Skin of body (tissue), 1 donor: ENCODE measurements at regions not wholly inside any gene's neighbourhood (a gene's known extent, or its start where the extent isn't known, plus 50 kb on each side); places are given as distances from the start of the nearest gene placed in this dataset.
"Not testable (repeated sequence)": the region's sequence is repeated elsewhere in the genome, so short reads cannot be mapped to it uniquely, and the experiment has no call there.

Experiments
- DNase-seq: peaks from one replicate; lab custom pipeline; 2025; lab: John Stamatoyannopoulos, UW

DNA sequence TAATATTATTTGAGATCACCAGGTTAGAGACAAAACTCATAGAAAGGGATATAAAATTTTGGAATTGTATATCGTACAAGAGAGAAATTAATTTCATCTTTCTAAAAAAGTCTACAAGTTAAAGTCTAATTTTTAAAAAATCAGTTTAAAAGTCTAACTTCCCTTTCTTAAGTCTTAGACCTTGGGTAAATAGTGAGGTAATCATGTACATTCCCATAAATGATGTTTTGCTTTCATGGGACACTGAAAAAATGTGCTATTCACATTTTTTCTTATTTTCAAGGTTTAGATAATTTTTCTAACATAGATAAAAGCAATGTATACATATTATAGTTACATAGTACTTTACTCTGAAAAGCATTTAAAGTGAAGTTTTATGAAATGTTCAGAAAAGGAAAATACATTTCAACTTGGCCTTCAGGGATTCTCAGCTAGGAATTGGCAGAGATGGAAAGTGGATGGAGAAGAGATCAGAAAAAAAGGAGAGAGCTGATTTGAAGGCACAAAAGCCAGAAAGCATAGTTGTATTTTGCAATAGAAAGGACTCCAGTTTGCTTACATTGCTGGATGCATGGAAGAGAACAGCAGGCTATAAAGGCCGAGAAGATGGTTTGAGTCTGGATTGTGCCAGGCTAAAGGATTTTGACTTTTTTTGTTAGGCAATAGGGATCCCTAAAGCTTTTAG, 194.0 kb downstream of the CASP12 start:
- peak; percentile 2 for DNase-seq

DNA sequence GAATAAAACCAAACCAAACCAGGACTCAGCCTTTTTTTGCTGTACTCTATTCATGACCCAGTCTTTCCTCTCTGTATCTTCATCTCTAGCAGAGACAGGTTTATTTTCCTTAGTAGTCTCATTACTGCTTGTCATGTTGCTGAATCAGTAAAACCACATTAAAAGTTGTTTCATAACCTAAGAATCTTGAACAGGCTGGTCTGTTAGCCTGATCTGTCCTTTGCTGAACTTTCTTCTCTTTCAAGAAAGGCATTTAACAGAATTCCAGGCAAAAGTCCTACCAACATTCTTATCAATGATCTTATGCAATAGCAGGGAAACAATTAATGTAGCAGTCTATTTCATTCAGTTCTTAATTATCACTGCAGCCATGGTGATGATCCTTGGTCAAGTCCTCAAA, 197.7 kb downstream of the CASP12 start:
- DNase-seq = no peak

DNA sequence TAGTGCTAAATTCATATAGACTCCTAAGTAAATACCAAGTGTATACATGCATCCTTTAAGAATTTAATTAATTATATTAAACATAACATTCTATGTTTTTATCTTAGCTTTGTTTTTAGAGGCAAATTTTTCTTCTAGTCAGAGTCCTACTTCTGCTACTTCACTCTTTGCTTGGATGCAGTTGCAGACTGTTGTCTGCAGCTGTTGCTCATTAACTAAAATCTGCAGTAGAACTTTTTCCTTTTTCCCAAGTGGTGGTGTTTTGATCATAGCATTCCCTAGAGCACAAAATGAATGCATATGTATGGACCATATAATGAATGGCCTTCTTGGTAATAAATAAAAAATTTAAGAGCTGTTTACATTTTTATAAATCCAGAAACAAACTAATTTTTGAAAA, 198.3 kb downstream of the CASP12 start:
- DNase-seq = peak; percentile 8

DNA sequence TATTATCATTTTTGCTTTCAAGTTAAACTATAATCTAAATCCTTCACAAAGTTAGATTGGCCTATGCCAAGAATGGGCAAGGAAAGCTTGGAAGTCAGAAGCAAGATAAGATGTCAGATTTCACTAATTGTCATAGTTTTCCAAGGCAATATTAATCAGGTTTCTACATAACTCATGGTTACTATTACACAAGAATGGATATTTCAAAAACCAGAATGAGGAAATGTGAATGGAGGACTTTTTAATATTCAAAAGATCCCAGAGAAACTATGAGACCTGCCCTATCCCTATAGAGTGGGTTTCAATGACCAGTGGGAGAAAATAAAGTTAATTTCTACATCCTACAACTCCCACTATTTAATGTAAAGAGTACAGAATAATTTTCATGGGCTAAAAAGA, 203.2 kb downstream of the CASP12 start:
- DNase-seq = no peak

DNA sequence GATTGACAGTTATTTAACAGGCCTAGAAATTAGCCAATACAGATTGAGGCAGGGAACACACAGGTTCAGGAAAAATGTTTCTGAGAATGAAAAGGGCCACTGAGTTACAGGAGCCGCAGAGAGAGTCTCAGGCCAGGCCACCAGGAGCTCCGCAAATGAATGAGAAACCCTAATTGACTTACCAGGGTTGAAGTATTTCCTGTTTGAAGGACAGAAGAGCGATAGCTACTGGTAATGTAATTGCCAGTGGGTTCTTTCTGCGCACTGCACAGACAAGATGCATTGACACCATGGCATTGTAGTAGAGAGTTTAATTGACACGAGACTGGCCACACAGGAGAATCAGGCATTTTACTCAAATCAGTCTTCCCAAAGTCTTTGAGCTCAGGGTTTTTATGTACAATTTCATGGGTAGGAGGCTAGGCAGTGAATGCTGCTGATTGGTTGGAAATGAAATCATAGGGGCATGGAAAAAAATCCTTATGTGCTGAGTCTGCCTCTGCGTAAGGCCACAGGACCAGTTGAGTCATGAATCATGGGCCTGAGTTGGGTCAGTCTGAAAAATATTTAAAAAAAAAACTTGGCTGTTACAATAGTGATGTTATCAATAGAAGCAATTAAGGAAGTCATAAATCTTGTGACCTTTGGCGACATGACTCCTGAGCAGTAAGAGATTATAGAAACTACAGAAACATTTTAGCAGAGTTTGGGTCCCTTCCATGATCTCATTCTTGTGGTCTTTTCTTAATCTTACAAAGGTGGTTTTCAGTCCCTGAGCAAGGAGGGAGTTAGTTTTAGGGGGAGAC, 203.8 kb downstream of the CASP12 start:
- no peak for DNase-seq

DNA sequence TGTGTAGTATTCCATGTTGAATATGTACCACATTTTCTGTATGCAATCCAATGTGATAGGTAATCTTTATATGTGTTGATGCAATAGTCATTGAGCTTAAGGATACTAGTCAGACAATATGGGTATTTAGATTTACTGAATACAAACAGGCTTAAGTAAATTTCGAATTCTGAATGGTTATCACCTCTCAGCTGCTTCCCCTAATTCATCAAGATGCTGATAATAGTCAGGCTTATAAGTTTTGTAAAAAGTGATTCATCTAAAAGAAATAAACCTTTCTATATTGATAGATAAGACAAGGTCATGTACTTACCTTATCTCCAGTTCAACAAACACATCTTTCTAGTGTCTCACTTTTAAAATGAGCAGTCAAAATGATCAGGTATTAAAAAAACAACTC, 205.5 kb downstream of the CASP12 start:
- no peak for DNase-seq

DNA sequence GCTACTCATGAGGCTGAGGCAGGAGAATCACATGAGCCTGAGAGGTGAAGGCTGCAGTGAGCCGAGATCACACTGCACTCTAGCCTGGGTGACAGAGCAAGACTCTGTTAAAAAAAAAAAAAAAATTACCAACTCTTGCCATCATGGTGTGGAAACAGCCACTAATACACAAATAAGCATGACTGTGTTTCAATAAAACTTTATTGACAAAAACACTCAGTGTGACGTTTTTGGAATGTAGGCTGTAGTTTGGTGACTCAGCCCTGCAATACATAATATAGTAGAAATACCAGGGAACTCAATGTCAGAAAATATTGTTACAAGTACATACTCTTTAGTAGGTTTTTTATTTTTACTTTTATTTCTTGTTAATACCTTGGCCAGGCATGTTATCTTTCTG, 207.1 kb downstream of the CASP12 start:
- DNase-seq = no peak

DNA sequence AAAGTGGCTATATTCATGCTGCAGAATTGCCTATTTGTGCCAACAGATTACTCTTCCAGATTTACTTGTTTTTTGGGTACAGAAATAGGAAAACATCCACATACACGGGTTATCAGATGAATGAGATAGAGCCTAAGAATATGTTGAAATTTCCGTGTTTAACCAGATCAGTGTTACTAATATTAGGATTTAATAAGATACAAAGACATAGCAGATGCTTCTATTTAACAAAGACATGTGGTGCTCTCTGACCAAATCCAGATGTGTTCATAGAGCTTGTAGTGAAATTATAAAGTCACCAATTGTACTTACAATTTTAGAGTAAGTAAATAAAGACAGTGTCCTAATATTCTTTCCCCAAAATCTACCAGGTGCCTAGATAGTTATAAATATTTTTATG, 208.0 kb downstream of the CASP12 start:
- peak; percentile 87 for DNase-seq

DNA sequence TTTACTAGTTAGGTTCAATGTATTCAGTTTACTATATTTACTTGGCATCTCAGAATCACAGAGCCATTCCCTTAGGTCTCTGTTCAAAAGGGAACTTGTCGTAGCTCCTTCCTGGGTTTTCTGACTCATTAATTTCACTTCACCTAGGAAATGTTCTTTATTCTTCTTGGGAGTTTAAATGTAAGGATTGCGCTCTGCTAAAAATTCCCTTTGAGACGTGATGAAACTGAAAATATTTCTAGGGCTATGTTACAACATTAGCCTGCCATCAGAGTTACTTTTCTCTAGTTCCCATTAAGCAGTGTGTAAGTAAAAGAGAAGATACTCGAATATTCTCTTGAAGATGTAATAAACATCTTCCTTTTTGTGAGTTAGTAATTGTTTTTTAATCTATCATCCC, 209.5 kb downstream of the CASP12 start:
- no peak for DNase-seq

DNA sequence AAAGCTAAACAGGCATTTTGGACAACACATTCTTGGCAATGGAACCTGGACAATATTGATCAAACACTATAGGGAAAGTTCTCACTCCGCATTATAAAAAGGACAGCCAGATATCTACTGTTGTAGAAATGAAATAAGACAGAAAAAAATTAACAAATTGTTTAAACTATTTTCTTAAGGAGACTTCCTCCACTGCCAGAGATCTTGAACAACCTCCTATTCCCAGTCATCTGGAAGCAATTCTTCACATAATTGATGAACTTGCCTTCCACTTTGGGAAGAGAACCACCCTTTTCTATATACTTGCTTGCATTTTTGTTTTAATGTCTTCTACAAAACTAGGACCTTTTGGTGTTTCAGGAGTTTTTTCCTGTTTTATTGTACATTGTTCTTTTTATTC, 216.1 kb downstream of the CASP12 start:
- DNase-seq = peak; percentile 7

DNA sequence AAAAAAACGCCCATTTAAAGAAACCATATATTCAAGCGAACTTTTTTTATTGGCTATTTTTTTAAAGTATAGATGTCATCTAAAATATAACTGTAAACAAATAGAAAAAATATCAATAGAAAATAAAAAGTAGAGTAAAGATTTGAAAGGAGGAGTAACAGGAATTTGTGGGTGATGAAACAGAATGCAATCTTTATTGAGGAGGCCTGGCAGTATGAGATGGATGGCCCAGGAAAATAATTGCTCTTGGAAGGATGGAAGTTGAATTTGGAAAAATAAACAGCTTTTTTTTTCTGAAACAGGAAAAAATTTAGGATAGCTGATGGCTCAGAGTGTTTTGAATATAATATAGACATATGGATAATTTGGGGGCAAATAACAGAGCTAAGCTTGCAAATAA, 219.0 kb downstream of the CASP12 start:
- DNase-seq = no peak

DNA sequence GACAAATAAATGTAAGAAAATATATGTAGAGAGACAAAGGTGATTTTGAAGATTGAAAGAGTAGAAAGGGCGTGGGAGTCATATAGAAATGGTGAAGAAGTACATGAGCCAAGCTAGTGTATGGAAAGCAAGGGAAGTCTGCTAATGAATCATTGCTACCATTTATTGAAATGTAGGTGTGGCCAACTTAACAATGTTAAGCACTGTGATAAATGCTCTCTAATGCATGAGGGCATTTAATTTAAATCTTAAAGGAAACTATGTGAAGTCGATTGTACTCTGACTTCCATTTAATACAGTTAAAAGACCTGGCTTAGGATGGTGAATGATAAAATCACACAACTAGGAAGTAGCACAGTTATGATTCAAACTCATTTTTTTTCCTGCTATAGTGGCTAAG, 219.9 kb downstream of the CASP12 start:
- DNase-seq = no peak

DNA sequence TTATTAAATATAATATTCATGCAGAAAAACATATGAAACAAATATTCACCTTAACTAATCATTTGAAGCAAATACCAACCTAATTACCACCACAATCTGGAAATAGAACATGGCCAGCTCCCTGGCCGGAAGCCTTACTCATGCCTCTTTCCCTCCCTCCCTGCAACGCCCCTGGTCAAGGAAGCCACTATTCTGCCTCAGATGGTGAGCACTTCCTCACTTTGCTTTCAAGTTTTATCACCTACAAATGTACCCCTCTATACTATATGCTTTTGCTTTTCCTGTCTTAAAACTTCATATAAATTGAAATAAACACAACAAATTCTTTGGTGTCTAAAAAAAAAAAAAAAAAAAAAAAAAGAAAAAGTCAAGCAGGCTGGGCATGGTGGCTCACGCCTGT, 221.2 kb downstream of the CASP12 start:
- DNase-seq = not testable (repeated sequence)

DNA sequence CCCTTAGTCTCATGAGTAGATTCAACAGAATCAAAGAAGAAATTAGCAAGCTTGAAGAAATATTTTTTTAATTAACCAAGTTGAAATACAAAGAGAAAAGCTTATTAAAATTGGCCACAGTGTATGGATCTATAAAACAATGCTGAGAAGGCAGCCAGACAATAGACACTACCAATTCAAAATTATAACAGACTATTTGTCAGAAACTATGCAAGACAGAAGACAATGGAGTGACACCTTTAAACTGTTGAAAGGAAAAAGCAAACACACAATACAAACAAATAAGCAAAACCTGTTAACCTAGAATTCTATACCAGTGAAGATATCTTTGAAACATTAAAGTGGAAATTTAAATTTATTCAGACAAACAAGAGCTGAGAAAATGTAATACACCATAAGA, 225.4 kb downstream of the CASP12 start:
- no peak for DNase-seq

DNA sequence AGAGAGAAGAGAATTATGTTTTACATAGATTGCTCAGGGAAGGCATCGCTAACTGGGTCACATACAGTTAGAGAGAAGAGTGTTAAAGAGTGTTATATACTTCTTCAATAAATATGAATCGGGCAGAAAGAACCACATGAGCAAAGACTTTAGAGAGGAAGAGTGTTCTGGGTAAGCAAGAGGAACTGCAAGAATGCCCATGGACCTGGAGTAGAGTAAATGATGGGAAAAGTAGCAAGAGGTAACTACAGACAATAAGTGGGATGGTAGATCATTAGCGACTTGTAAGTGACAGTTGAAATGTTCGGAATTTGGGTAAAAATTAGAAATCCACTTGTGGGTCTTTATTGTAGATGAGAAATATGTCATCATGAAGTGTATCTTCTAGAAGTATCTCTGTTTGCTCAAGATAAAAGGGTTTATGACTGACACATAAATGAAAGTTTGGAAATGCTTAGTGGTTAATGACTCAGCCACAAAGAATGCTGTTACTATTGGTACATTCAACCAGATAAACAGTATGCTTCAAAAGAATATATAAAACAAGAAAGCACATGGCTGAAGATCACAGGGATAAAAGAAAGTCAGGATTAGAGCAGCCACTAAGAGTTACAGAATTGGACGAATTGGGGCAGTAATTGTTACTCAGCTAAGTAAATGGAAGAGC, 229.3 kb downstream of the CASP12 start:
- no peak for DNase-seq

DNA sequence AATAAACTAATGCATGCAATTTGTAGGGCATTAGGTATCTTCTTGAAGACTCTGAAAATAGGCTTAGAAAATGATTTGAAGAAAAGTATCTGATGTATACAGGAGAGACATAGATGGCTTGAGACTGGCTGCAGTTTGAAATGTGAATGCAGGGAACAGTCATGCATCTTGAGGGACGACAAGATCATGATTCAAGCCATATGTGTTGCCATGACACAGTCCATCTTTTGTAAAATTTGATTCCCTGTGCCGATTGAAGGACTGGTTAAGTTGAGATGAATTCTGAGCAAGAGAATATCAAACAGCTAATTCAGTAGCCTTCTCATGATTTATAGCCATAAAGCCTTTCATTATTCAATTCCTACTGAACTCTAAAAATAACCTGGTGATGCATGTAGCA, 231.6 kb downstream of the CASP12 start:
- no peak for DNase-seq

DNA sequence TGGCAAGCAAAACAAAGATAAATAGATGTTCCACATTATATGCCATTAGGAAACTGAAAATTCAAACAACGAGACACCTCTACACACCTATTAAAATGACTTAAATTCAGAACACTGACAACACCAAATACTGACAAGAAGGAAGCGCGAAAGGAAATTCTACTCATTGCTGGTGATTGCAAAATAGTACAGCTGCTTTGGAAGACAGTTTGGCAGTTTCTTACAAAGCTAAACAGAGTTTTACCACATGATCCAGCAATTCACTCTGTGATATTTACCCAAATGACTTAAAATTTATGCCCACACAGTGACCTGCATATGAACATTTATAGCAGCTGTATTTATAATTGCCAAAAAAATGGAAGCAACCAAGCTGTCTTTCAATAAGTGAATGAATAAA, 232.6 kb downstream of the CASP12 start:
- peak; percentile 25 for DNase-seq

DNA sequence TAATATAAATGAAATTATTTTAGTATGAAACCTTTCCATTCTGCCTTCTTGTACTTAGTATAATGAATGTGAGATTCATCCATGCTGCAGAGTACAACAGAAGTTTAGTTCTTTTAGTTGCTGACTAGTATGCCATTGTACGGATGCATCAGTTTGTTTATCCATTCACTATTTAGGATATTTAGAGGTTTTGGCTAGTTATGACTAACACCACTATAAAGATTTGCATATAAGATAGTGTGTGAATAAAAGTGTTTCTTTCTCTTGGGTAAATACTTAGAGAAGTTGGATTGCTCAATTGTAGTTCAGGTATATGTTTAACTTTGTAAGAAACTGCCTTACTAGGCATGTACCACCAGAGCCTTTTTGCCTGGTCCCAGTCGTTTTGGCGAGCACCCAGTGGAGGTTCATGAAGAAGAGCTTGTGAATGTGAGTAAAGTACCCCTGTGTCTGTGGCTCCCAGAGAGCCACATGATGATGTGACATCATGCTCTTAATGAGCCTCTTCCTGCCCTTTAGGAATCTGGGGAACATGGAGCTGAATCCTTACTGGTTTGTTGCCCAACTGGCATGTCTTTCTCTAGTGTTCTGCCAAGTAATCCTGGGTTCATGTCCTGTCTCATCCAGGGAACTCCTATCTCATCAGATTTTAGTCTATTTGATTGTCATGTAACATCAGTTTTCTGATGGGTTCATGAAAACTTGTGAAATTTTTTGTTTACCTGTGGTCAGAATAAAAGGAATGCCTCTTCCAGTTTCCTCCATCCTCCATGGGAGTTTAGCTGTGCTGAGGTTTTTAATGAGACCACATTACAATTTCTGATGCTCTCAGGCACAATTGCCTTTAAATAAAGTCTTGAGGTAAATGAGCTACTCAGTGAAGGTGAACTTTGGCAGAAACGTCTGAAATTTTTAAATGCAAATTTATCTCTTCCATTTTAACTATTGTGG, 234.8 kb downstream of the CASP12 start:
- no peak for DNase-seq

DNA sequence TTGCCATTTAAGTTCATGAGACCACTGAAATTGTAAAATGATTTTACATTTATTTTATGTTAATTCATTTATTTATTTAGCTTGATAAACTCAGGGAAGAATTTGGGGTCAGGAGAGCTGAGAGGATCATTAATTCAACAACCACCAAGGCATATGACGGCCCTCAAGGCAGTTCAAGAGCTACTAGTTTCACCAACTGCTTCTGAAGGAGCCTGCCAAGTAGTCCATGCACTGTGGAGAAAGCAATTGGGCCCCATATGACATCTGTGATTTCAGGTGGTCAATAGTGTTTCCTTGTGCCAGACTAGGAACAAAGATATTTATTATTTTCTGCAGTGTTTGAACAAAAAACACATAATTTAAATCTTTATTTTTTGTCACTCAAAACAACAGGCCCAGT, 236.4 kb downstream of the CASP12 start:
- DNase-seq = no peak

DNA sequence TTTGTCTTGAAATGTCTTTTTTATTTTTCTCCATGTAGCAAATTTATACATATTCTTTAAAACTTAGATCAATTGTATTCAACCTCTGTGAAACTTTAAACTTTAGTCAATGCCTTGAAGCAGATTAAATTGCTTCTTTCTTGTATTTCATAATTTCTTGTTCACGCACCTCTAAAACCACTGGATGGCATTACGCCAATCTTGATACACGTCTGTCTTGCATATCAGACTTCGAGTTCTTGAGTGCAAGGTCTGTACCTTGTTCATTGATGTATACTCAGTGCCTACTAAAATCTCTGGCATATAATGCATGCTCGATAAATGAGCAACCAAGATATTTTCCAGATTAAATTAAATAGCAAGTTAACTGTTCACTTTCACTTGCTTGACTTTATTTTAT, 236.8 kb downstream of the CASP12 start:
- DNase-seq = no peak

DNA sequence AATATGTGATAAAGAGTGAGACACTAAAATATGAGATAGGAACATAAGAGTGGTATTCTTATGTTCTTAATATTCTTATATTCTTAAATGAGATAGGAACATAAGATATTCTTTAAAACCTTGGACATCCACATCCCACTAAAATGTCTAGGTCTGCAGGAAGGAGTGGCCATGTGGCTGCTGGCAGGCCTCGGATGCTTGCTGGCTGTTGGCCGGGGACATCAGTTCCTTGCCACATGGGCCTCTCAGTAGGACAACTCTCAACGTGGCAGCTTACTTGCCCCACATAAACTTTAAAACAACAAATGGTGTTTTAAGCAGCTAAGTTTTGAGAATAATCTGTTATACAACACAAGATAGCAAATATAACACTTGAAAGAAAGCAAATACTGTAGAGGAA, 240.1 kb downstream of the CASP12 start:
- no peak for DNase-seq

DNA sequence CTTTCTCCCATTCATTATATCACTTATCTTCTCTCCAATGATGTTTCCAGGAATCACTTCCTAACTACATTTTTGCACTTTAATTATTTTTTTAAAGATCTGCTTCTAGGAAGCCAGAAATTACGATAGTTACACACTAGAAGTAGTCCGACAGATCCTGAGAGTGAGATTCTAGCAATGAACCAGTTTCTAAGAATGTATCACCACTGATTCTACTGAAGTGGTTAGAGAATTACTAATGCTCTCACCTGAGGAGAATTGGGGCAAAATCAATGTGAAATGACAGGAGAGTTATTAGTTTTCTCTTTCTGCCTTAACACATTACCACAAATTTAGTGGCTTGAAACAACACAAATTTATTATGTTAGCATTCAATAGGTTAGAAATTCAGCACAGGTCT, 241.2 kb downstream of the CASP12 start:
- no peak for DNase-seq
